ENCODE measurements at regions not wholly inside any gene's neighbourhood (a gene's known extent, or its start where the extent isn't known, plus 50 kb on each side); places are given as distances from the start of the nearest gene placed in this dataset.
"Not testable (repeated sequence)": the region's sequence is repeated elsewhere in the genome, so short reads cannot be mapped to it uniquely, and the experiment has no call there.

DNA sequence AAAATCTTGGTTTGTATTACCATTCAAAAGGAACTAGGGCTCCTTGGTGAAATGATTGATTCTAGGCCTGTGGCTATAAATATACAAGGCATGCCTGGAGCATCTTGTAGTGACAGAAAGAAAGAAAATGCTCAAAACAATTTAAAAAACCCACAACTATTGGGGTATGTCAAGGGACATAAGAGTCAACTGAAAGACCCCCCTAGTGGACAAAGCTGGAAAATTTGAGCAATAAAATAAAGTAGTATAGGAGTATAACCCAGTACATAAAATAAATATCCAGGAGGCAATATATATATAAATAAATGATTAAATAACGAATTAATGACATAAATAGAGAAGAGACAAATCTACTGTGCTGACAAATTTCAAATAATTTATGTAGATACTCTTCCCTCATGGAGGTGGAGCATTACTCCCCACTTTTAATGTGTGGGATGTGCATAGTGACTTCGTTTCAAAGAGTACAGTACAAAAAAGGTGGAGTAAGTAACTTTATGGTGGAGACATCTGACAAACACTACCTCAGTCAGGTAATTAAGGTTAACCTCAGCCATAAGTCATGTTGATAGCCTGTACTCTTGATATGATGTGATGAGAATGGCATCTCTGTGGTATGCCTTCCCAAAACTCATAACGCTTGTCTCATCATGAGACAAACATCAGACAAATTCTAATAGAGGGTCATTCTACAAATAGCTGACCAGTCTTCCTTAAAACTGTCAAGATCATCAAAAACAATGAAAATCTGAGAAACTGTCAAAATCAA lies 185.0 kb upstream of the GLRA2 start:
- no peak overlapping the region for H3K4me3 Mint-ChIP-seq
- ChIA-PET CTCF (no interaction called here), POLR2A (no interaction called here)
- no peak overlapping the region for H3K27ac Mint-ChIP-seq
- ATAC-seq, result no peak
- H3K27me3 Mint-ChIP-seq (ENCODE audit: low read depth), result no peaks in the 10 kb centered on the region
- no peaks in the 10 kb centered on the region for H3K9me3 Mint-ChIP-seq (ENCODE audit: insufficient read depth)
- DNase-seq, result no peak
- H3K36me3 Mint-ChIP-seq (ENCODE audit: low read depth), result no peaks in the 10 kb centered on the region
- H3K4me1 Mint-ChIP-seq (ENCODE audit: low read depth), result no peaks in the 10 kb centered on the region

DNA sequence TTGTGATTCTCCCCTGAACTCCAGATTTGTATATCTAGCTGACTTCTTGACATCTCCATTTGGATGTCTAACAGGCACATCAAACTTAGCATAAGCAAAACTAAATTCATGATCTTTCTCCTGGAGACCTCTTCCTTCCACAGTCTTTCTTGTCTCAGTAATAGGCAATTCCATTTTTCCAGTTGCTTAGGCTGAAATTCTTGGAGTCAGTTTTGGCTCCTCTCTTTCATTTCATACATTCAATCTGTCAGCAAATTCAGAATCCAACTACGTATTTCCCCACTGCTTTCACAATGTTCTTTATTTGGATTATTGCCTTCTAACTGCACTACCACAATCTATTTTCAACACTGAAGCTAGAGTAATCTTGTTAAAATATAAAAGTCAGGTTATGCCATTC lies 219.9 kb upstream of the GLRA2 start:
- Mint-ChIP-seq H3K4me3 (no peak overlapping the region), H3K4me1 (ENCODE audit: low read depth) (no peaks in the 10 kb centered on the region), H3K27me3 (ENCODE audit: low read depth) (no peaks in the 10 kb centered on the region), H3K9me3 (ENCODE audit: insufficient read depth) (no peaks in the 10 kb centered on the region), H3K36me3 (ENCODE audit: low read depth) (no peaks in the 10 kb centered on the region), H3K27ac (no peak overlapping the region)
- ATAC-seq (no peak), DNase-seq (no peak)
- ChIA-PET POLR2A (no interaction called here), CTCF (no interaction called here)

DNA sequence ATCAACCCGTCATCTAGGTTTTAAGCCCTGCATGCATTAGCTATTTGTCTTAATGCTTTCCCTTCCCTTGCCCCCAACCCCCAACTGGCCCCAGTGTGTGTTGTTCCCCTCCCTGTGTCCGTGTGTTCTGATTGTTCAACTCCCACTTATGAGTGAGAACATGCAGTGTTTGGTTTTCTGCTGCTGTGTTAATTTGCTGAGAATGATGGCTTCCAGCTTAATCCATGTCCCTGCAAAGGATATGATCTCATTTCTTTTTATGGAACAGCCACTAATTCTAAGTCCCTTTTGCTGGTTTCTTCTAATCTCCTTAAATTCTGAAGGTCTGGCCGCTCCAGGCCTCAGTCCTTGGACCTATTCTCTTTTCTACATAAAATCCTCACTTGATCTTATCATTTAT lies 220.4 kb upstream of the GLRA2 start:
- CTCF ChIA-PET; POLR2A ChIA-PET; H3K4me3 Mint-ChIP-seq; H3K27me3 Mint-ChIP-seq (ENCODE audit: low read depth); H3K36me3 Mint-ChIP-seq (ENCODE audit: low read depth); DNase-seq; H3K27ac Mint-ChIP-seq; ATAC-seq; H3K9me3 Mint-ChIP-seq (ENCODE audit: insufficient read depth); H3K4me1 Mint-ChIP-seq (ENCODE audit: low read depth): not testable (repeated sequence)

DNA sequence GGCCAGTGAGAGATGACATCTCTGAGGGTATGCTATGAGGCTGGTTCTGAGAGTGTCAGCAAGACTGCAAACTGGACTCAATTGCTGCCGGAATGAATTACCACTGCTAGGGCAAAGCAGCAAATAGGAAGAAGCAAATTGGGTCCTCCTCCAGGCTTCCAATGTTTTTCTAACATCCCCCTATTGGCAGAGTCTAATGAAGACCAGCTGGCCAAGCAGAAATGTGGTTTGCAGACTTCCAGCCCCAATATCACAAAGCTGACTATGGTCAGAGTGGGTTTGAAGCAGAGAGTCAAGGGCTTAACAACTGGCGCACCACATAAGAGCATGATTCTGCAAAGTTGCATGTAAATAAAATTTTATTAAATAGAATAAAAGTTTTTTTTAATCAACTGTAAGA lies 225.4 kb upstream of the GLRA2 start:
- CTCF ChIA-PET, result no interaction called here
- Mint-ChIP-seq H3K4me1 (ENCODE audit: low read depth) (no peaks in the 10 kb centered on the region), H3K36me3 (ENCODE audit: low read depth) (no peaks in the 10 kb centered on the region), H3K27me3 (ENCODE audit: low read depth) (no peaks in the 10 kb centered on the region), H3K27ac (no peak overlapping the region), H3K4me3 (no peak overlapping the region), H3K9me3 (ENCODE audit: insufficient read depth) (no peaks in the 10 kb centered on the region)
- ATAC-seq (no peak), DNase-seq (no peak)
- POLR2A ChIA-PET, result no interaction called here

GRCh38 chrX:14302561-14302960 lies 226.8 kb upstream of the GLRA2 start:
- CTCF ChIA-PET; H3K9me3 Mint-ChIP-seq (ENCODE audit: insufficient read depth); H3K36me3 Mint-ChIP-seq (ENCODE audit: low read depth); H3K27me3 Mint-ChIP-seq (ENCODE audit: low read depth); POLR2A ChIA-PET; H3K4me1 Mint-ChIP-seq (ENCODE audit: low read depth); DNase-seq; ATAC-seq; H3K27ac Mint-ChIP-seq; H3K4me3 Mint-ChIP-seq: not testable (repeated sequence)

- Mint-ChIP-seq H3K27ac (no peak overlapping the region), H3K4me3 (no peak overlapping the region), H3K27me3 (ENCODE audit: low read depth) (no peaks in the 10 kb centered on the region), H3K4me1 (ENCODE audit: low read depth) (no peaks in the 10 kb centered on the region), H3K36me3 (ENCODE audit: low read depth) (no peaks in the 10 kb centered on the region), H3K9me3 (ENCODE audit: insufficient read depth) (no peaks in the 10 kb centered on the region)
- POLR2A ChIA-PET, result no interaction called here
- CTCF ChIA-PET, result no interaction called here
- DNase-seq, result no peak
- ATAC-seq, result no peak
Measured at GRCh38 chrX:14300376-14300775, 229.0 kb upstream of the GLRA2 start.

DNA sequence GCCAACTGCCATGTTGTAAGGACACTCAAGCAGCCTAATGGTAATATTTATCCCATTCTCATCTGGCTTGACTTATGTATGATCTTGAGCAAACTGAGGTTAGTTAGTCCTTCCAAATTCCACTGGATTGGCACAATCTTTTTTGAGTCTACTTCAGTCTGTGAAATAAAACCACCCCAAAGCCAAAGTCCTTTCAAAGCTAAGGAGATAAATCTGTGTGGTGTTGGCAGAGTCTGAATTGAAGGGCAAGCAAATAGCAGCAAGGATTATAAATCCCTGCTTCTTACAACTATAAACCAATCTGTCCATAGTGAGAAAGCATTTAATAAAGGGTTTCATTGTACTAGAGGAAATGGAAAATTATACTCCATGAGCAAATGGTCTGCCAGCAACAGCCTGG lies 233.9 kb upstream of the GLRA2 start:
- Mint-ChIP-seq H3K4me3 (no peak overlapping the region), H3K4me1 (ENCODE audit: low read depth) (no peaks in the 10 kb centered on the region), H3K27ac (no peak overlapping the region), H3K27me3 (ENCODE audit: low read depth) (no peaks in the 10 kb centered on the region), H3K36me3 (ENCODE audit: low read depth) (no peaks in the 10 kb centered on the region), H3K9me3 (ENCODE audit: insufficient read depth) (no peaks in the 10 kb centered on the region)
- DNase-seq (no peak), ATAC-seq (no peak)
- ChIA-PET POLR2A (no interaction called here), CTCF (no interaction called here)

- no peak overlapping the region for H3K4me3 Mint-ChIP-seq
- no peak overlapping the region for H3K27ac Mint-ChIP-seq
- H3K4me1 Mint-ChIP-seq (ENCODE audit: low read depth), result no peaks in the 10 kb centered on the region
- ChIA-PET POLR2A (no interaction called here), CTCF (no interaction called here)
- no peaks in the 10 kb centered on the region for H3K9me3 Mint-ChIP-seq (ENCODE audit: insufficient read depth)
- no peaks in the 10 kb centered on the region for H3K36me3 Mint-ChIP-seq (ENCODE audit: low read depth)
- DNase-seq (no peak), ATAC-seq (no peak)
- no peaks in the 10 kb centered on the region for H3K27me3 Mint-ChIP-seq (ENCODE audit: low read depth)
Measured at GRCh38 chrX:14291666-14292500, 237.5 kb upstream of the GLRA2 start.

DNA sequence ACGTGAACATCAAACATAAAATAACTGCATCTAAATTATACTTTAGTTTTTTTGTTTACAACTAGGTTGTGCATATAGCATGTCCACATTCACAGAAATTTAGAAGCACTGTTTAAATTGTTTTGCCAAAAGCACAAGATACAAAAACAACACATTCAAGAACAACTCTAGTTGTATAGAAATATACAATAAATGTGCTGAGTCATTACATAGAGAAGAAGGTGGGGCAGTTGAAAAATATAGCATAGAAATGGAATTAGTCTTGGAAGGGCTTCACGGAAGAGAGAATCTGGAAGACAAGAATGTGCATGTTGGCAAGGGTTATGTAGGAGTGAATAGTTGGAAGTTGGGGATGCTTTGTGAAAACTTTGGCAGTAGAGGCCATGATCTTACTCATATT lies 239.0 kb upstream of the GLRA2 start:
- Mint-ChIP-seq H3K9me3 (ENCODE audit: insufficient read depth) (no peaks in the 10 kb centered on the region), H3K27ac (no peak overlapping the region), H3K27me3 (ENCODE audit: low read depth) (no peaks in the 10 kb centered on the region), H3K36me3 (ENCODE audit: low read depth) (no peaks in the 10 kb centered on the region), H3K4me3 (no peak overlapping the region), H3K4me1 (ENCODE audit: low read depth) (no peaks in the 10 kb centered on the region)
- no peak for ATAC-seq
- no peak for DNase-seq
- ChIA-PET POLR2A (no interaction called here), CTCF (no interaction called here)

DNA sequence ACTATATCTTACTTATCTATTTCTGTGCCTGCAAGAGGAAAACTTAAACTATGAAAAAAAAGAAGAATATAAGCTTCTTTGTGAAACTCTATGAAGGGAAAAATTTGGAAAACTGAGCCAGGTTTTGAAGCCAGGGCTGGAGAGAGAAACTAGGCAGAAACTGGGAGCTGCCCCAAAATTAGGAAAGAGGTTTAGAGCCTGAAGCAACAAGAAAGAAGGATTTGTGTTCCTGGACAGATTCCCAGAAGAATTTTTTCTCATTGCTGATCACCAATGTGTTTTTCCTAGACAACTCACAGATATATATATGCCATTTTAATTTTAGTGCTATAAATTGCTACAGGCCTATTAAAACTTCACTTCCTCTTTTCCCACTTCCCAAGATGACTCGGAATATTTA lies 245.0 kb upstream of the GEMIN8 start:
- no peak for DNase-seq
- Mint-ChIP-seq H3K9me3 (ENCODE audit: insufficient read depth) (peaks cover 8% of the 10 kb centered on the region), H3K36me3 (ENCODE audit: low read depth) (no peaks in the 10 kb centered on the region), H3K4me3 (no peak overlapping the region), H3K27ac (no peak overlapping the region), H3K27me3 (ENCODE audit: low read depth) (no peaks in the 10 kb centered on the region), H3K4me1 (ENCODE audit: low read depth) (no peaks in the 10 kb centered on the region)
- ChIA-PET CTCF (no interaction called here), POLR2A (no interaction called here)
- ATAC-seq, result no peak

- H3K27me3 Mint-ChIP-seq (ENCODE audit: low read depth), result no peaks in the 10 kb centered on the region
- H3K36me3 Mint-ChIP-seq (ENCODE audit: low read depth), result no peaks in the 10 kb centered on the region
- POLR2A ChIA-PET, result no interaction called here
- no peaks in the 10 kb centered on the region for H3K4me1 Mint-ChIP-seq (ENCODE audit: low read depth)
- no peaks in the 10 kb centered on the region for H3K9me3 Mint-ChIP-seq (ENCODE audit: insufficient read depth)
- CTCF ChIA-PET, result no interaction called here
- no peak for DNase-seq
- H3K27ac Mint-ChIP-seq, result no peak overlapping the region
- no peak for ATAC-seq
- no peak overlapping the region for H3K4me3 Mint-ChIP-seq
Measured at GRCh38 chrX:14267216-14267615, 237.5 kb upstream of the GEMIN8 start.

DNA sequence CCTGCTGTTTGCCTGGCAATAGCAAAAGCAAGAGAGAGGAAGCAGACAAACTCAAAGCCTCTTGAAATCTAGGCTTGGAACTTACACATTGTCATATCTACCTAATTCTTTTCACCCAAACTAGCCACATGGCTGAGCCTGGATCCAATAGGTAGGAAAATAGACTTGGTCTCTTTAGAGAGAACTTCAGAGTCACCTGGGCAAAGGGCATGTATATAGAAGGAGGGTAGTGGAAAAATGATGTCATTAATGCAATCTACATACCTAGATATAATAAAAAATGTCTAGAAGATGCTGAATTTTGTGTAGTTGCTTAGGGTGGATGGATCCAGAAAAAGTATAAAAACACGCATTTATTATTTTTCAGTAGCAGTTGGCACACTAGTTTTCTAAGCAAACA lies 237.0 kb upstream of the GEMIN8 start:
- no peaks in the 10 kb centered on the region for H3K4me1 Mint-ChIP-seq (ENCODE audit: low read depth)
- ChIA-PET POLR2A (no interaction called here), CTCF (no interaction called here)
- no peak overlapping the region for H3K4me3 Mint-ChIP-seq
- ATAC-seq (no peak), DNase-seq (no peak)
- H3K27me3 Mint-ChIP-seq (ENCODE audit: low read depth), result no peaks in the 10 kb centered on the region
- H3K9me3 Mint-ChIP-seq (ENCODE audit: insufficient read depth), result no peaks in the 10 kb centered on the region
- H3K27ac Mint-ChIP-seq, result no peak overlapping the region
- H3K36me3 Mint-ChIP-seq (ENCODE audit: low read depth), result no peaks in the 10 kb centered on the region

DNA sequence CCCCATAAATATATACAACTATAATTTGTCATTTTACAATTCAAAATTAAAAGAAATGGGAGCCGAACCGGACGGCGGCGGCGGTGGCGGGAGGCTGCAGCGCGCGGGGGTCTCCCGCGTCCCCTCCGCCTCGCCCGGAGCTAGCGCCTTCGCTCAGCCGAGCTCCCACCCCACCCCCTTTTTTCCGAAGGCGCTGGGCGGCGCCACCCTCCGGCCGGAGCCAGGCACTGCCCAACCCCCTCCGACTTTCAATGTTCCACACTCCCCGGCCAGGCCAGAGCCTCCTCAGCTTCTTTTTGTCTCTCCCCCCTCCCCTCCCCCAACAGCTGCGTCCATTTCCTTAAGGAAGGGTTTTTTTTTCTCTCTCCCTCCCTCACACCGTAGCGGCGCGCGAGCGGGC lies 214.1 kb upstream of the GEMIN8 start:
- no peak for ATAC-seq
- H3K9me3 Mint-ChIP-seq (ENCODE audit: insufficient read depth), result no peaks in the 10 kb centered on the region
- no peak overlapping the region for H3K27ac Mint-ChIP-seq
- no peaks in the 10 kb centered on the region for H3K27me3 Mint-ChIP-seq (ENCODE audit: low read depth)
- CTCF ChIA-PET, result no interaction called here
- H3K36me3 Mint-ChIP-seq (ENCODE audit: low read depth), result no peaks in the 10 kb centered on the region
- no peak for DNase-seq
- H3K4me3 Mint-ChIP-seq, result no peak overlapping the region
- no peaks in the 10 kb centered on the region for H3K4me1 Mint-ChIP-seq (ENCODE audit: low read depth)
- POLR2A ChIA-PET, result no interaction called here
